Upper lobe of left lung (tissue), 6 donors: ENCODE measurements at regions not wholly inside any gene's neighbourhood (a gene's known extent, or its start where the extent isn't known, plus 50 kb on each side); places are given as distances from the start of the nearest gene placed in this dataset.
A peak's percentile ranks its signal among the peaks of the same experiment; 100 is the strongest.

Experiments used
- ATAC-seq, 2 donors: fragments of 200-7000 bp; cut with Tn5 transposase; one replicate each; pipeline ENCODE4 v1.9.1; 2022; ENCODE audit warnings: mild to moderate bottlenecking in 2 of 2, moderate library complexity in 2 of 2; ENCODE audit not compliant: low FRiP score in 2 of 2
- DNase-seq, 2 donors: peaks; one replicate each; pipeline ENCODE4 v3.0.0-alpha.2; 2019 to 2020
- H3K27ac ChIP-seq, 4 donors: fragments of 200-600 bp; sonication (generic); one replicate each; pipeline ENCODE4 v1.5.1; 2016 to 2019
- H3K27me3 ChIP-seq, 4 donors: fragments of 200-600 bp; sonication (generic); one replicate each; pipeline ENCODE4 v1.5.1; 2017 to 2019
- H3K36me3 ChIP-seq, 4 donors: fragments of 200-600 bp; sonication (generic); one replicate each; pipeline ENCODE4 v1.5.1; 2016 to 2019
- H3K4me1 ChIP-seq, 4 donors: fragments of 200-600 bp; sonication (generic); one replicate each; pipeline ENCODE4 v1.5.1; 2018 to 2019
- H3K4me3 ChIP-seq, 4 donors: fragments of 200-600 bp; sonication (generic); one replicate each; pipeline ENCODE4 v1.5.1; 2017 to 2019; ENCODE audit warnings: mild to moderate bottlenecking in 2 of 4, moderate library complexity in 1 of 4
- H3K9me3 ChIP-seq, 4 donors: fragments of 200-600 bp; sonication (generic); one replicate each; pipeline ENCODE4 v1.5.1; 2018 to 2019
- CTCF ChIP-seq, 6 experiments: fragments of 450-650 bp in 4 of 6; fragments of 200-600 bp in 2 of 6; sonication (generic) in 2 of 6; IDR thresholded peaks; one replicate each; pipeline ENCODE4 v1.5.1; 2016 to 2019; ENCODE audit warnings: antibody characterized with exemption in 6 of 6
- EP300 ChIP-seq, 4 donors: sonication (generic); formaldehyde crosslinking; IDR thresholded peaks; one replicate each; pipeline ENCODE4 v1.5.1; 2017; ENCODE audit warnings: antibody characterized with exemption in 4 of 4, control low read depth in 2 of 4
- POLR2A ChIP-seq, 4 donors: fragments of 450-650 bp; IDR thresholded peaks; one replicate each; pipeline ENCODE4 v1.5.1; 2016 to 2017; ENCODE audit warnings: antibody characterized with exemption in 4 of 4, mild to moderate bottlenecking in 2 of 4
- POLR2AphosphoS5 ChIP-seq, 2 donors: sonication (generic); formaldehyde crosslinking; IDR thresholded peaks; one replicate each; pipeline ENCODE4 v1.5.1; 2017; ENCODE audit warnings: antibody characterized with exemption in 2 of 2
- WGBS, 2 donors: methylation state at CpG; one replicate each; pipeline ENCODE4 v1.1.5; 2017 to 2018; 5-methylcytosine and 5-hydroxymethylcytosine counted together
- donor health status: DM: no; HTN: no; CAD: no; lungs with moderate emphysema.
- donor health status: DM: no; HTN: yes; CAD: no; lungs with severe emphysema.

- no peaks in the 10 kb centered on the region for H3K27me3 ChIP-seq
- 91 to 94% methylated on average over 10 of the region's 10 CpGs for WGBS, 2 donors
- no peak overlapping the region for H3K27ac ChIP-seq
- H3K4me1 ChIP-seq: no peaks in the 10 kb centered on the region
- H3K9me3 ChIP-seq: no peaks in the 10 kb centered on the region
- TF ChIP-seq POLR2A (IDR thresholded peaks at IDR 0.05) (no peak), CTCF (IDR thresholded peaks at IDR 0.05) (no peak), EP300 (IDR thresholded peaks at IDR 0.05) (no peak), POLR2AphosphoS5 (IDR thresholded peaks at IDR 0.05) (no peak)
- no peak for DNase-seq
- ATAC-seq: no peak
- no peak overlapping the region for H3K4me3 ChIP-seq
- no peaks in the 10 kb centered on the region for H3K36me3 ChIP-seq
Measured at GRCh38 chr2:11962707-11963328, 216.4 kb downstream of the LPIN1 start.

GRCh38 chr2:11963966-11964365 is 217.5 kb downstream of the LPIN1 start:
- no peaks in the 10 kb centered on the region for H3K27me3 ChIP-seq
- H3K4me3 ChIP-seq: no peak overlapping the region
- no peak overlapping the region for H3K27ac ChIP-seq
- H3K4me1 ChIP-seq: no peaks in the 10 kb centered on the region
- TF ChIP-seq CTCF (IDR thresholded peaks at IDR 0.05) (no peak), POLR2A (IDR thresholded peaks at IDR 0.05) (no peak), EP300 (IDR thresholded peaks at IDR 0.05) (no peak), POLR2AphosphoS5 (IDR thresholded peaks at IDR 0.05) (no peak)
- no peak for ATAC-seq
- no peaks in the 10 kb centered on the region for H3K36me3 ChIP-seq
- H3K9me3 ChIP-seq: no peaks in the 10 kb centered on the region
- WGBS, 2 donors: 93 to 95% methylated on average over 1 of the region's 1 CpG
- DNase-seq: no peak

GRCh38 chr2:11967946-11968465 is 221.6 kb downstream of the LPIN1 start:
- TF ChIP-seq CTCF (IDR thresholded peaks at IDR 0.05): no peak
- no peak for TF ChIP-seq POLR2A (IDR thresholded peaks at IDR 0.05)
- no peak for TF ChIP-seq POLR2AphosphoS5 (IDR thresholded peaks at IDR 0.05)
- no peak for TF ChIP-seq EP300 (IDR thresholded peaks at IDR 0.05)
- no peaks in the 10 kb centered on the region for H3K36me3 ChIP-seq
- peak in 1 of 2 donors; percentile 35 for ATAC-seq
- no peak for DNase-seq
- no peak overlapping the region for H3K27ac ChIP-seq
- H3K4me1 ChIP-seq: no peaks in the 10 kb centered on the region
- 30% methylated on average over 7 of the region's 7 CpGs for WGBS, 2 donors
- no peaks in the 10 kb centered on the region for H3K9me3 ChIP-seq
- no peaks in the 10 kb centered on the region for H3K27me3 ChIP-seq
- H3K4me3 ChIP-seq: no peak overlapping the region

DNA sequence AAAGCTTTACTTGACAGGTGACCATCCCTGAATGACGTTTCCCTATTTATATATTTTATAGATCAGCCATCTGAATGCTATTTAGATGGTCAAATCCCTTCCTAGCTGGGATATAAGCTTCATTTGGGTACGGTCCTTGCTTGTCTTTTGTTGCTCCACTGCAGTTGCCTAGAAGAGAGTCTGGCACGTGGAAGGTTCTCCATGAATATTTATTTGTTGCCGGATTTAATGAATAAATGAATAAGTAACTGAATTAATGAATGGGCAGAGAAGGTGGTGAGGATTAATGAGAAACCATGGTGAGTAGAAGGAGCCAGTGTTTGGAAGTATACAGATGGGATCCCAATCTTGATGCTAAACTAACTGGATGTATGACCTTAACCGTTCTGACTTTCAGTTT is 222.1 kb downstream of the LPIN1 start:
- Histone ChIP-seq H3K9me3 (peaks cover 0 to 4% (median 2%) of the 10 kb centered on the region in 4 donors), H3K4me1 (no peaks in the 10 kb centered on the region), H3K36me3 (no peaks in the 10 kb centered on the region), H3K4me3 (no peak overlapping the region), H3K27me3 (no peaks in the 10 kb centered on the region), H3K27ac (no peak overlapping the region)
- TF ChIP-seq CTCF (IDR thresholded peaks at IDR 0.05) (no peak), POLR2A (IDR thresholded peaks at IDR 0.05) (no peak), POLR2AphosphoS5 (IDR thresholded peaks at IDR 0.05) (no peak), EP300 (IDR thresholded peaks at IDR 0.05) (no peak)
- ATAC-seq: no peak
- DNase-seq: no peak
- WGBS, 2 donors: 84 to 85% methylated on average over 5 of the region's 5 CpGs

- ATAC-seq (no peak), DNase-seq (no peak)
- Histone ChIP-seq H3K27me3 (no peaks in the 10 kb centered on the region), H3K36me3 (no peaks in the 10 kb centered on the region), H3K27ac (no peak overlapping the region), H3K4me3 (no peak overlapping the region), H3K4me1 (no peaks in the 10 kb centered on the region), H3K9me3 (peaks cover 7 to 14% (median 11%) of the 10 kb centered on the region in 4 donors)
- TF ChIP-seq EP300 (IDR thresholded peaks at IDR 0.05) (no peak), POLR2AphosphoS5 (IDR thresholded peaks at IDR 0.05) (no peak), CTCF (IDR thresholded peaks at IDR 0.05) (no peak), POLR2A (IDR thresholded peaks at IDR 0.05) (no peak)
- 91 to 100% methylated on average over 1 of the region's 1 CpG for WGBS, 2 donors
Measured at GRCh38 chr2:11969774-11970173, 223.3 kb downstream of the LPIN1 start.
